Kidney glomerular epithelial cell (primary cell): ENCODE measurements at regions not wholly inside any gene's neighbourhood (a gene's known extent, or its start where the extent isn't known, plus 50 kb on each side); places are given as distances from the start of the nearest gene placed in this dataset.

Experiments used
- DNase-seq: peaks from one replicate; lab custom pipeline; 2025; lab: John Stamatoyannopoulos, UW

GRCh38 chr17:53891726-53892125, 69.0 kb downstream of the KIF2B start:
- DNase-seq: no peak

- DNase-seq: no peak
These were observed 69.5 kb downstream of the KIF2B start for GRCh38 chr17:53892222-53892621.

- DNase-seq: no peak
These were observed 71.9 kb downstream of the KIF2B start for GRCh38 chr17:53894591-53894990.

GRCh38 chr17:53896047-53896446, 73.3 kb downstream of the KIF2B start:
- no peak for DNase-seq

GRCh38 chr17:53900951-53901350, 78.2 kb downstream of the KIF2B start:
- no peak for DNase-seq

GRCh38 chr17:53907435-53907834, 84.7 kb downstream of the KIF2B start:
- no peak for DNase-seq

GRCh38 chr17:53909802-53910201, 87.1 kb downstream of the KIF2B start:
- no peak for DNase-seq

GRCh38 chr17:53912117-53912516, 89.4 kb downstream of the KIF2B start:
- no peak for DNase-seq

GRCh38 chr17:53919356-53919755, 96.6 kb downstream of the KIF2B start:
- DNase-seq: peak; percentile 11

GRCh38 chr17:53924530-53925455, 102.1 kb downstream of the KIF2B start:
- DNase-seq: peak; percentile 21

- no peak for DNase-seq
These were observed 109.7 kb downstream of the KIF2B start for GRCh38 chr17:53932386-53932785.

- DNase-seq: no peak
These were observed 112.2 kb downstream of the KIF2B start for GRCh38 chr17:53934931-53935330.

- no peak for DNase-seq
These were observed 118.5 kb downstream of the KIF2B start for GRCh38 chr17:53941231-53941630.

GRCh38 chr17:53942436-53942835, 119.7 kb downstream of the KIF2B start:
- no peak for DNase-seq

GRCh38 chr17:53942898-53943297, 120.2 kb downstream of the KIF2B start:
- no peak for DNase-seq

- no peak for DNase-seq
These were observed 125.6 kb downstream of the KIF2B start for GRCh38 chr17:53948323-53948722.

GRCh38 chr17:53949473-53950090, 126.9 kb downstream of the KIF2B start:
- DNase-seq: no peak

GRCh38 chr17:53950207-53950857, 127.6 kb downstream of the KIF2B start:
- DNase-seq: no peak

GRCh38 chr17:53950858-53951250, 128.1 kb downstream of the KIF2B start:
- no peak for DNase-seq

- DNase-seq: no peak
These were observed 148.6 kb downstream of the KIF2B start for GRCh38 chr17:53971361-53971760.

- DNase-seq: no peak
These were observed 157.3 kb downstream of the KIF2B start for GRCh38 chr17:53979991-53980390.

GRCh38 chr17:53996131-53996530, 173.4 kb downstream of the KIF2B start:
- DNase-seq: no peak

GRCh38 chr17:53996890-53997289, 174.2 kb downstream of the KIF2B start:
- DNase-seq: no peak
